ENCODE measurements at regions not wholly inside any gene's neighbourhood (a gene's known extent, or its start where the extent isn't known, plus 50 kb on each side); places are given as distances from the start of the nearest gene placed in this dataset.

GRCh38 chr2:185919155-185919554, 180.6 kb downstream of the FSIP2 start:
- H3K27me3 ChIP-seq (replicated peaks; ENCODE audit: control insufficient read depth, insufficient read depth, low read length) = no peaks in the 10 kb centered on the region
- no peak overlapping the region for H3K27ac Mint-ChIP-seq (ENCODE audit: unreplicated experiment)
- H3K4me3 Mint-ChIP-seq (ENCODE audit: unreplicated experiment) = no peak overlapping the region
- ChIA-PET CTCF (no interaction called here), POLR2A (no interaction called here)
- H3K4me3 ChIP-seq (ENCODE audit: low read depth, low read length) = no peak overlapping the region
- no peaks in the 10 kb centered on the region for H3K36me3 ChIP-seq (ENCODE audit: control insufficient read depth, insufficient read depth, low read length)
- TF ChIP-seq CTCF (IDR thresholded peaks at IDR 0.05; ENCODE audit: insufficient read depth in 1 of 2, low read depth in 1 of 2, low read length in 1 of 2, severe bottlenecking in 1 of 2, unreplicated experiment in 1 of 2) = no peak
- no peaks in the 10 kb centered on the region for H3K9me3 Mint-ChIP-seq (ENCODE audit: unreplicated experiment)
- no peaks in the 10 kb centered on the region for H3K4me1 Mint-ChIP-seq (ENCODE audit: low read depth, unreplicated experiment)
- BruUV-seq (replicated peaks) = no TSS peak
- no peaks in the 10 kb centered on the region for H3K4me1 ChIP-seq
- intact Hi-C loops (cut with micrococcal nuclease; ENCODE audit: unreplicated experiment) = no loop called here
- DNase-seq = no peak
- no peaks in the 10 kb centered on the region for H3K27me3 Mint-ChIP-seq (ENCODE audit: insufficient read depth, unreplicated experiment)
- H3K36me3 Mint-ChIP-seq (ENCODE audit: insufficient read depth, unreplicated experiment) = no peaks in the 10 kb centered on the region
- no peaks in the 10 kb centered on the region for H3K9me3 ChIP-seq

- Mint-ChIP-seq H3K4me1 (ENCODE audit: low read depth, unreplicated experiment) (no peaks in the 10 kb centered on the region), H3K4me3 (ENCODE audit: unreplicated experiment) (no peak overlapping the region), H3K27ac (ENCODE audit: unreplicated experiment) (no peak overlapping the region), H3K36me3 (ENCODE audit: insufficient read depth, unreplicated experiment) (no peaks in the 10 kb centered on the region), H3K27me3 (ENCODE audit: insufficient read depth, unreplicated experiment) (no peaks in the 10 kb centered on the region), H3K9me3 (ENCODE audit: unreplicated experiment) (no peaks in the 10 kb centered on the region)
- no peak for TF ChIP-seq CTCF (IDR thresholded peaks at IDR 0.05; ENCODE audit: insufficient read depth in 1 of 2, low read depth in 1 of 2, low read length in 1 of 2, severe bottlenecking in 1 of 2, unreplicated experiment in 1 of 2)
- no peak for DNase-seq
- Histone ChIP-seq H3K4me3 (ENCODE audit: low read depth, low read length) (no peak overlapping the region), H3K4me1 (no peaks in the 10 kb centered on the region), H3K9me3 (no peaks in the 10 kb centered on the region), H3K36me3 (ENCODE audit: control insufficient read depth, insufficient read depth, low read length) (no peaks in the 10 kb centered on the region), H3K27me3 (replicated peaks; ENCODE audit: control insufficient read depth, insufficient read depth, low read length) (no peaks in the 10 kb centered on the region)
- CTCF ChIA-PET = no interaction called here
- intact Hi-C loops (cut with micrococcal nuclease; ENCODE audit: unreplicated experiment) = no loop called here
- POLR2A ChIA-PET = no interaction called here
- BruUV-seq (replicated peaks) = no TSS peak
Measured at GRCh38 chr2:185921048-185921756, 182.6 kb downstream of the FSIP2 start.

GRCh38 chr2:185934232-185934631, 195.6 kb downstream of the FSIP2 start:
- intact Hi-C loops (cut with micrococcal nuclease; ENCODE audit: unreplicated experiment) = no loop called here
- H3K27me3 Mint-ChIP-seq (ENCODE audit: insufficient read depth, unreplicated experiment) = peaks cover 3% of the 10 kb centered on the region

More at GRCh38 chr2:185934232-185934631, 195.6 kb downstream of the FSIP2 start:
- Mint-ChIP-seq H3K27ac (ENCODE audit: unreplicated experiment) (no peak overlapping the region), H3K4me3 (ENCODE audit: unreplicated experiment) (no peak overlapping the region), H3K4me1 (ENCODE audit: low read depth, unreplicated experiment) (no peaks in the 10 kb centered on the region), H3K9me3 (ENCODE audit: unreplicated experiment) (no peaks in the 10 kb centered on the region), H3K36me3 (ENCODE audit: insufficient read depth, unreplicated experiment) (no peaks in the 10 kb centered on the region)
- CTCF ChIA-PET = no interaction called here
- BruUV-seq (replicated peaks) = no TSS peak
- Histone ChIP-seq H3K27me3 (replicated peaks; ENCODE audit: control insufficient read depth, insufficient read depth, low read length) (no peaks in the 10 kb centered on the region), H3K9me3 (no peaks in the 10 kb centered on the region), H3K36me3 (ENCODE audit: control insufficient read depth, insufficient read depth, low read length) (no peaks in the 10 kb centered on the region), H3K4me3 (ENCODE audit: low read depth, low read length) (no peak overlapping the region), H3K4me1 (no peaks in the 10 kb centered on the region)
- no peak for DNase-seq
- no peak for TF ChIP-seq CTCF (IDR thresholded peaks at IDR 0.05; ENCODE audit: insufficient read depth in 1 of 2, low read depth in 1 of 2, low read length in 1 of 2, severe bottlenecking in 1 of 2, unreplicated experiment in 1 of 2)
- POLR2A ChIA-PET = no interaction called here
